Stimulated activated CD8-positive, alpha-beta memory T cell treated with anti-CD3 and anti-CD28 coated beads, Interleukin-15, amount 100 ng/mL, for 48 hours (primary cell): ENCODE measurements at regions not wholly inside any gene's neighbourhood (a gene's known extent, or its start where the extent isn't known, plus 50 kb on each side); places are given as distances from the start of the nearest gene placed in this dataset.

Experiments
- DNase-seq, 2 donors: peaks; one replicate each; pipeline ENCODE4 v3.0.0-alpha.2; 2020; ENCODE audit warnings: low read depth in 2 of 2

GRCh38 chr9:80076162-80076561, 504.4 kb downstream of the TLE4 start:
- DNase-seq: no peak

- no peak for DNase-seq
Measured at GRCh38 chr9:80074439-80074838, 502.7 kb downstream of the TLE4 start.

GRCh38 chr9:80072451-80072850, 500.7 kb downstream of the TLE4 start:
- no peak for DNase-seq

- DNase-seq: no peak
Measured at GRCh38 chr9:80070071-80070742, 498.4 kb downstream of the TLE4 start.

- DNase-seq: no peak
Measured at GRCh38 chr9:80066931-80067330, 495.2 kb downstream of the TLE4 start.

- DNase-seq: no peak
Measured at GRCh38 chr9:80062567-80062966, 490.8 kb downstream of the TLE4 start.

GRCh38 chr9:80061940-80062339, 490.2 kb downstream of the TLE4 start:
- DNase-seq: no peak

- DNase-seq: no peak
Measured at GRCh38 chr9:80061096-80061495, 489.3 kb downstream of the TLE4 start.

- DNase-seq: no peak
Measured at GRCh38 chr9:80059979-80060378, 488.2 kb downstream of the TLE4 start.

GRCh38 chr9:80059191-80059590, 487.4 kb downstream of the TLE4 start:
- no peak for DNase-seq

GRCh38 chr9:80052830-80053229, 481.1 kb downstream of the TLE4 start:
- no peak for DNase-seq

- no peak for DNase-seq
Measured at GRCh38 chr9:80049096-80049782, 477.5 kb downstream of the TLE4 start.

- no peak for DNase-seq
Measured at GRCh38 chr9:80046481-80046880, 474.7 kb downstream of the TLE4 start.

GRCh38 chr9:80041821-80042220, 470.1 kb downstream of the TLE4 start:
- DNase-seq: no peak

- DNase-seq: no peak
Measured at GRCh38 chr9:80040457-80040856, 468.7 kb downstream of the TLE4 start.

GRCh38 chr9:80030801-80031200, 459.0 kb downstream of the TLE4 start:
- no peak for DNase-seq

GRCh38 chr9:80028501-80028900, 456.7 kb downstream of the TLE4 start:
- DNase-seq: no peak

GRCh38 chr9:80025796-80026520, 454.2 kb downstream of the TLE4 start:
- DNase-seq: no peak

- DNase-seq: no peak
Measured at GRCh38 chr9:80025131-80025530, 453.4 kb downstream of the TLE4 start.

GRCh38 chr9:80020530-80020929, 448.8 kb downstream of the TLE4 start:
- DNase-seq: no peak

GRCh38 chr9:80020056-80020455, 448.3 kb downstream of the TLE4 start:
- DNase-seq: no peak

GRCh38 chr9:80013891-80014290, 442.1 kb downstream of the TLE4 start:
- DNase-seq: no peak
